GDM1 (cell line): ENCODE measurements at regions not wholly inside any gene's neighbourhood (a gene's known extent, or its start where the extent isn't known, plus 50 kb on each side); places are given as distances from the start of the nearest gene placed in this dataset.

Experiments used
- DNase-seq: peaks from one replicate; lab custom pipeline; 2025; lab: John Stamatoyannopoulos, UW

DNA sequence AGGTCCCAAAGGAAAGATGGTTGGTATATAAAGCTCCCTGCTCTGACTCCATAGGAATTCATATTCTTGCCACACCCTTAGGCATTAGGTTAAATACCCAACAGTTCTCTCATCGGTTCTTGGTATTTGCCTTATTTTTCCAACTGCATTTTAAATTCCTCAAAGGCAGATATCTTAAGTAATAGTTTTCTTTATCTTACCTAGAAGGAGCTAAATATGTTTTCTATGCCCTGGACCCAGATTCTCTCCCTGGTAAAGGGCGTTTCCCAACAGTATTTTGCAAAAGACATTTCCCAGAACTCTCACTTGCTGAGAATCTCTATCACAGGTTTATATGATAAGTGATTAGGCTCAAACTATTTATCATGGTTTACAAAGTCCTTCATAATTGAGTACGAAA lies 158.6 kb upstream of the BDNF start:
- DNase-seq = no peak

DNA sequence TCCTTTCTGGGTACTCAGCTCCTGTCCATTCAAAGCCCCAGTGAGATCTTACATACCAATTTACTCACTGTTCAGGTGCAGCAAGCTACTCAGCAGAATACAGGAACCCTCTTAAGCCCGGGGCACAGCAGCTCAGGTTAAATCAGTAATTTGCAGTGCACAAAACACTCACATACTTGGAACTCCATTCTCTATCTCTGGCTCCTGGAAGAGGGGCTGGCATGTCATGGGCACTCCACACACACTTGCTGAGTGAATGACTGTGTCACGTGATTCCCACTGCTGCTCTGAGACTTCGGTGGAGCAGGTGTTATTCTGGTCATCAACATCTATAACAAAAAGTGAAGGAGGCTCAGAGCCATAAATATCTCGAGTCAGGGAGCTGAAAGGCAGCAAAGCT lies 157.3 kb upstream of the BDNF start:
- no peak for DNase-seq

DNA sequence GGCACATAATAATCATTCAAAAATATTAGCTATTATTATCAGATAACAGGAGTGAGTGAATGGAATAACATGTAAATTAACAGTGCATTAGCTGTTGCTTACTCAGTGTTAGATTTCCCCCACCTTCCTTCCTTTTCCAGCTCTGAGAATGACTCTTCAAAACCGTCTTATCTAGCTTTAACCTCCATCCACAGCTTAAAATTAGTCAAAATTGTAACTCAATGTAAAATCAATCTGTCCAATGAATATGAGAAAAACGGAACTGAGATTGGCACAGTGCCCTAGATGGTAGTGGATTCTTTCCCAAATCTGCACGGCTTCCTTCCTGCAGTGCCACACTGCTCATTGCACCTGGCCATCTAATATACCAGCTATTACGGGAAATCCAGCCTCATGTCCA lies 156.8 kb upstream of the BDNF start:
- no peak for DNase-seq

DNA sequence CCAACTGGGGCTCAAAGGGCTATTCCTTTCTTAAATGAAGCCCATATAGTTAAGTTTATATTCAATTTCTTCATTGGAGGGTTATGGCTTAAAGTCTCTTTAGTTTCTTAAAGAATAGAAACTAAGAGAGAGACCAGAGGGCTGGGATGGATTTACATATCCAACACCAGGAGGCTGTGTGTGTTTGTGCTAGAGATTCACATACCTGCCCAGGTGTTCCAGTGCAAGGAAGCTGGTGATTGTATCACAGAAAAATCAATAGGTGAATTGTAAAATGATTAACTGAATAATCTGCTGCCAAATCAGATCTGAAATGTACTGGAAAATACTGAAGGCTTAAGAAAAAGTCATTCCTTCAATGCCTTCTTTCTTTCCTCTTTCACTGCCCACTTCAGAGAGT lies 148.2 kb upstream of the BDNF start:
- no peak for DNase-seq

DNA sequence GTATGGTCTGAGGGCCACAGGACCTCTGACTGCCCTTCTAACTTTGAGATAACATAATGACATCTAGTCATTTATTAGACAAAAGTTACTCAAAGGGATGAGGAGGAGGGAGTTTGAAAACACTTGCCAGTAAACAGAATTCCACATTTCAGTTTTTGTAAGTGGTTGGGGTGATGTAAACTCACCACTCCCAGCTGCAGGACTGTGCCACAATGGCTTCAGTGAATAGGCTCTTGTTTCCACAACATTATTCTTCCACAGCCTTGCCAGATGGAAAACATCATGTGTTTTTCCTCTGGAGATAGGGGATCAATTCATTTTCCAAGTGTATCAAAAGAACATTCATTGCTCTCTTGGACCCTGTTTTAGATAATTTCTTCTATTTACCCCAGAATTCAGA lies 147.2 kb upstream of the BDNF start:
- DNase-seq = no peak

DNA sequence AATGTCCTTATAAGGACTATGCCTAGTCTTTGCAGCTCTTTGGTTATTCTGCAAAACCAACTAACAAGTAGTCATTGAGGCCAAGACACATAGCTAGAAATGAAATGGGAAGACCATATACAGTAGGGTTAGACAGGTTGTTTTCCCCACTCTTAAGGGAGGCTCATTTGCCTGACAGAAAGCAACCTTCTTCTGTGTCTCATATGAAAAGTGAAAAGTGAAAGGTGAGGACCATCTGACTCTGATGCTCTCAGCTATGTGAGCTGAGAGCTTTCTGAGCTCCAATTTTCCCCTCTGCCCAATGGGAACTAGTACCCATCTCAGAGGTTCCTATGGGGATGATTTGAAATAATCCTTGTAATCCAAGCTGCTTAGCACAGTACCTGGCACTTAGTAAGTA lies 142.0 kb upstream of the BDNF start:
- no peak for DNase-seq

DNA sequence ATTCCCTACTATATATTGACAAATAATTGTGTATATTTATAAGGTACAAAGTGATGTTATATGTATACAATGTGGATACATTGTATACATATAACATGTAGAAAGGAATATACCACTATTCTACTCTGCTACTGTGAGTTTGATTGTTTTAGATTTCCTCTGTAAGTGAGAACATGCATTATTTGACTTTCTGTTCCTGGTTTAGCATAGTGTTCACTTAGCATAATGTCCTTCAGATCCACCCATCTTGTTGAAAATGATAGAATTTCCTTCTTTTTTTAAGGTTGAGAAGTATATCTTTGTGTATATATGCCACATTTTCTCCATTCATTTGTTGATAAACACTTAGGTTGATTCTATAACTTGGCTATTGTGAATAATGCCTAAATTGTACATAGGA lies 140.8 kb upstream of the BDNF start:
- no peak for DNase-seq

DNA sequence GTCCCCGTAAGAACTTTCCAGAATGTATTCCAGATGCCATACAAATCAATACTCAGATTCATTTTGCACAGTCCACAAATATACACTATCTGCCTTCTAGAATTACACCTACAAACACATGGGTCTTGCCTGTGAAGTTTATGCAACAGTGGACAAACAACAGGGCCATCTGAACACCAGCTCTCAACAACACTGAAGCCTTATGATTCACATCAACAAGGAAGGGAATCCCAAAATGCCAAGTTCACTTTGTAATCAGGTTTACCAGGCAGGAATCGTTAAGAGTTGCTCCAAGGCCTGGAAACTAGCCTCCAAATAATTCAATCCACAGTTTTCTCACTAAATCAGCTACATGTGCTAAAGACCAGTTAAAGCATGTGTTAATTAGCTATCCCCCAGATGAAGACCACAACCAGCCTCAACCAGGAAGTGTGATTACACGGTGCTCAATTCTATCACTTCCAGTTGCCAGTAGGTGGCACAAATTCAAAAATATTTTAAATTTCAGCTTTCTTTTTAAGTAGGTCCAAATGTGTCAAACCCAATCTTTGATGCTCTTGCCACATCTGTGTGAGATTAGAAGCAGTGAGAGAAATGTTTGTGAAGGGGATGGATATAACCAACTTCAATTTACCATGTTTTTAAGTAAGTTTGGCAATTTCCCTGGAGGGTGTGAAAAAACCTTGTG lies 139.1 kb upstream of the BDNF start:
- no peak for DNase-seq

DNA sequence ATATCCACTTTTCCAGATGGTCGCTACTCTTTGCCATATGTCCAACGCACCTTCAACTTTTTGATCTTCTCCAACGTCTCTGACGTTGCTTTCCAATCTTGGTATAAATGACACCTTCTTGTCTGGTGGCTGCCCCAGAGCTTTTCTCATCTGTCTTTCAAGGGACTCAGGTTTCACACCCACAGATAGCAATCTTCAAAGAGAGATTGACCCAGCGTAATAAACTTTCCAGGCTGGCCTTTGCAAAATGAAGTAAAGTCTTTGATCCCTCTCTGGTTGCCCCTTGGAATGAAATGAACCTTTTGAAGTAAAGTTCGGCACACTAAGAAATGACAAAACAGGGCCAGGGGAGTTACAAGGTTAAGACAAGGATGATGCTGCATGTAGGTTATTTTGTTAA lies 138.4 kb upstream of the BDNF start:
- no peak for DNase-seq

DNA sequence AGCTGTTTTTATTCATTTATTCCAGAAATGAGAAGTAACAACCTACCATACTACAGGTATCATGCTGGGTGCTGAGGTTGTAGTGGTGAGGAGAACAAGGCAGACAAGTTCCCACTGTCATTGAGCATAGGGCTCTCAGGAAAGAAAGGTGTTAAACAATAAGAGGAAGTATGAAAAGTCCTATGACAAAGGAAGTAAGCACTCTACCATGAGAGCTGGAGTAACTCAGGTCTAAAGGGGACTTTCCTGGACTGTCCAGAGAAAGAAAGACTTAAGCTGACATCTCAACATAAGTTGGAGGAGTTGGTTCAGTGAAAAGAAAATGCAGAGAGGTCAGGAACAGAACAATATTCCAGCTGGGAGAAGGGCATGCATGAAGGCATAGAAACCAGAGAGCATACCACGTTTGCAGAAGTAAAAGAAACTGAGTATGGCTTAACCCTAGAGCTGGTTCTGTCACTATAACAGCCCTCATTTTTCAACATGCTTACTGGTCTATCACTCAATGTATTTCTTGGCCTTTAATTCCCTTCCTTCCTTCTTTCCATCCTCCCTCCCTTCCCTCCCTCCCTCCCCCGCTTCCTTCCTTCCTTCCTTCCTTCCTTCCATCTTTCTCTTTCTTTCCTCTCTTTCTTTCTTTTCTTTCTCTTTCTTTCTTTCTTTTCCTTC lies 137.8 kb upstream of the BDNF start:
- DNase-seq = no peak

DNA sequence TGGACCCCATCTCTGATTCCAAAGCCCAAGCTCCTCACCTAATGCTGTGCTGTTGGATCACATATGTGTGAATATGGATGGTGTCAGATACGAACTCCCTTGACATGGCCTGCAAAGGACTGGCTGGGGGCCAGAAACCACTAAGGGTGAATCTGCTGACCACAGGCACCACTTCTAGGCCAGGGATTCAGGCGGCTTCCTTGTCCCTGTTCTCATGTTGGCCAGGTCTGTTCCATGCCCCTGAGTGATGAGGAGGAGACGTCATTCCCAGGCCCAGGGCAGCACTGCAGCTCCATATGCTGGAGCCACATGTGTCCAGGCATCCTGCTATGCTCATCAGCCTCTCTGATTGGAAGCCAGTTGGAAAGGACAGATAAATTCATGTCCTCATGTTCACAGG lies 130.0 kb upstream of the BDNF start:
- no peak for DNase-seq

DNA sequence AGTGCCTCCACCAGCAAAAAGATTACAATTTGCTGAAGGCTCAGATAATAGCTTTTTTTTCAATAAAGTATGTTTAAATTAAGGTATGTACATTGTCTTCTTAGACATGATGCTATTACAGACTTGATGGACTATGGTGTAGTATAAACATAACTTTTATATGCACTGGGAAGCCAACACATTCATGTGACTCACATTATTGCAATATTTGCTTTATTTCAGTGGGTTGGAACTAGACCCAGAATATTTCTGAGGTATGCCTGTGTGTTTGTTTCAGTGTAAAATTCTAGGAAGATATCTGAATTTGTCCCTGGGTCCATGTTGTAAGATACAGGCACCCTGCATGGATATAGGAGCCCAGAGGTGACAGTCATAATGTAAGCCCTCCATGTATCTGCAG lies 120.0 kb upstream of the BDNF start:
- DNase-seq = no peak

DNA sequence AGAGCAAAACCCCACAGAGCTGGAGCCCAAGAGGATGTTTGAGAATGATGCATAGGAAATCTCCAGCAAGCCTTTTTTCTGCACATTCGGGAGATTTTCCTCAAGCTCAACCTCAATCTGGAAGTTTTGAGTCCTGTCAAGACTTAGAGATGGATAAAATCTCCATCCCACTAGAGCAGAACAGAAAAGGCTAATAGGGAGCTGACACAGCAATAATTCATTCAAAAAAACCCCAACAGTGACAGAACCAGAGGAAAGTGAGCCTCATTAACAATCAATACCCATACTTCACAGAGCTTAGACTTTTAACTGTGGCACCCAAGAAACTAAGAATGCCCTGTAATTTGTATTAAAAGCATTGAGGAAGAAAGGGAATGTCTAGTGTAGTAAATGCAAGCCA lies 115.9 kb upstream of the BDNF start:
- no peak for DNase-seq

DNA sequence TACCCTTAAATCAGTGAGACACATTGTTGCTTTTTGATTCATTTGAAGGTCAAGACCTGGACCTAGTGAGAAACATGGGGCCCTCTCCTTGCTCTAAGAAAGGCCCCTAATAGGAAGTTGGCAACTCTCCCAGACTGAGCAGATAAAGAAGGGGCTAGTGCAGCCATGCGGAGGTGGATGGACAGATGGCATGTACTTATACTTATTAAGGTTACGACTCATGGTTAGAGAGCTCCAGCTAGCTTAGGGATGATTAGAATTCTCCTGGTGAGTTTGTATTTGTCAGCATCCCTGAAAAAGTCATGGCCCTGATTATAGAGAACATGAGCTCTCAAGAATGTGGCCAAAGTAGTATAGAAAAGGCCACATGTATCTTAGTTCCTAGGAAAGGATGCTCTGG lies 112.1 kb upstream of the BDNF start:
- no peak for DNase-seq

DNA sequence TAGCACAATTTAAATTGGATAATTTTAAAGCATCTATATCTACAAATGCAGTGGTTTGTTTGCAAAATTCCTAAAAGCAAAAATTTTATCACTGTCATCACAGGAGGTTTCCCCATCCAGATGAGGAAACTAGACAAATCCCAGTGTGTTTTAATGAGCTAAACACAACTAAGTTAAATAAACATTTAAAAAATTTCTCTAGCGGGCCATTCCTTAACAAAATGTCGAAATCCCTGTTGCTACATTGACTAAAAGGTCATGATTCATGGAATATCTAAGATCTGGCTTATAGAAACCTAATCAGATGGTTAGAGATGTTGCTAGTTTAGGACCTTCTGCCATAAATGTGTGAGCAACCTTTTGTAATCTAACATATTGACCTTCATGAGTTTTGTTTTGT lies 107.3 kb upstream of the BDNF start:
- DNase-seq = no peak

DNA sequence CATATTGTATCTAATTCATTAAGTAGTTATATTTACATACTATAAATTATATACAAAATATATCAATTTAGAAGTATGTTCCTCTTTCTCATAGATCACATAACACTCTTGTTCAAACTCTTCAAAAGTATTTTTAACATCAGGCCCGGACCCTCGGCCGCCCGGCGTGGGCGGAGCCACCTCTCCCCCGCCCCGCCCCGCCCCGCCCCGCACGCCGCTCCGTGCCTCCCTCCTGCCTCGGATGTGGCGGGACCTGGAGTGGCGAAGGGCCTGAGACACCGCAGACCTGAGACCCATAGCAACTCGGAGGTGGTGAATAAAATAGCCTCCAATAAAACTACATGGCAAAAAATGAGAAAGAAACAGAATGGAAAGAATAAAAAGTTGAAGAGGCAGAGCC lies 105.9 kb upstream of the BDNF start:
- no peak for DNase-seq

DNA sequence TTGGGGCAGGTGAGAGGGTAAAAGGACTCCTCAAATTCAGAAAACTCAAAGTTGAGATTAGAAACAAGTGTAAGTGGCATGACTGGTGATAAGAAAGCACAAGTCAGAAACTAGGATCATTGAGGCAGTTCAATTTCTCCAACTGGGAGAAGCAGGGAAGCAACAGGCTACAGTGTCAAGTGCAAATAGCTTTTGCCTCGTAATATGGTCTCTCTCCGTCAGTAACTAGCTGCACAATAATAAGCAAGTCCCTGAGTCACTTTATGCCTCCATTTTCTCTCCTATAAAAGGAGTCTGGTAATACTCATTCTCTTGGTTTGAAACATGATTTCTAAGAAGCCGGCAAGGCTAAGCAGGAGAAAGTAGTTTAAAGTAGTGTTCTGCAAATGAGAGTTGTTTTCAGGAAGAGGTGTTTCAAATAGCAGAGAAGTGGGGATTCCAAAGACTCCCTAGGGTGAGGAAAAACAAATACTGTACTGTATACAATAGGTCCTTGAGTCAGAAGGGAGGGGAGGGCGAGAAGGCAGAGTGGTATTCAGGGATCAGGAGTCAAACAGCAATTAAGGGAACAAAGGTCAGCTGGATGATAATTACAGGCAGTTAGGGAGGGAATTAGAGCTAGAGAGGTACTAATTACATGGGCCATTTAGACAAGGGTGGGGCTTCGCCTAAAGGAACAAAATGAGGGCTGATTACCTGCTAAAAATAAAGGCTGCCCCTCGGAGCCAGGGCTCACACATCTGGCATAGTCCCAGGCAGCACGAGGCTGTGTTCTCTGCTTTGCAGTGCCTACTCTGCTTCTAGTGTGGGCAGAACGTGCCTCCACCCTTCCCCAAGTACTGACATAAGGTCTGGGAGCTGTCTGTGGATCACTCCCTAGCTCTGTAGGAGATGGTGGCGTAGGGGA lies 96.0 kb upstream of the BDNF start:
- no peak for DNase-seq

DNA sequence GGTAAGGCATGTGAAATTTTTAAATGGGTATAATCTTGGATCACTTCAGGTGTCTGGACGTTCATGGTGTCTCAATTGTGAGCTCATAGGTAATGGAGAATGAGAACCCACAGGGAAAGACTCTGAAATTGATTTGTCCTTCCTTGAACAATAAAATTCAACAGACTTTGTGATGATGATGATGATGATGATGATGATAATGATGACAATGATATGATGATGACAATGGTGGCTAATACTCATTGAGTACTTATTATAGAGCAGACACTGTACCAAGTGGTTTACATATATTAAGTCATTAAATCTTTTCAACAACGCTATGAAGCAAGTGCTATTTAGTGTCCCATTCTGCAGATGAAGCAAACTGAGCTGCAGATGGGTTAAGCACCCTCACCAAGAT lies 86.6 kb upstream of the BDNF start:
- DNase-seq = no peak

DNA sequence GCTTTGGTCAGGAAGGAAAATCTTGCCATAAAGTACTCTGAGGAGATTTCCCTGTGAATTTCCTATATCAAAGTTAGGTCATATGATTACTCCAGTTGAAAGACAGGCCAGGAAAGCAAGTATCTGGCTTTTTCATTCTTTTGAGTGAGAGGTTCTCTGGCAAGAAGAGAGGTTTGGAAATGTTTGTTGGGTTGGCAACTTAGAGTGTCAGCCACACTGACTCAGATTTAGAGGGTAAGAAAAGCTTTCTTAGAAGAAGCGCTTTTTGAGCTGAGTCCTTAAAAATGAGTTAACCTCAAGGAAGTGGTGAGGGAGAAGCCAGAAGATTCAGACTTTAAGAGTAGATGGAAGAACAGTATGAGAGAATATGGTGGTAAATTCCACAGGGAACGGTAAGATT lies 86.1 kb upstream of the BDNF start:
- DNase-seq = no peak

DNA sequence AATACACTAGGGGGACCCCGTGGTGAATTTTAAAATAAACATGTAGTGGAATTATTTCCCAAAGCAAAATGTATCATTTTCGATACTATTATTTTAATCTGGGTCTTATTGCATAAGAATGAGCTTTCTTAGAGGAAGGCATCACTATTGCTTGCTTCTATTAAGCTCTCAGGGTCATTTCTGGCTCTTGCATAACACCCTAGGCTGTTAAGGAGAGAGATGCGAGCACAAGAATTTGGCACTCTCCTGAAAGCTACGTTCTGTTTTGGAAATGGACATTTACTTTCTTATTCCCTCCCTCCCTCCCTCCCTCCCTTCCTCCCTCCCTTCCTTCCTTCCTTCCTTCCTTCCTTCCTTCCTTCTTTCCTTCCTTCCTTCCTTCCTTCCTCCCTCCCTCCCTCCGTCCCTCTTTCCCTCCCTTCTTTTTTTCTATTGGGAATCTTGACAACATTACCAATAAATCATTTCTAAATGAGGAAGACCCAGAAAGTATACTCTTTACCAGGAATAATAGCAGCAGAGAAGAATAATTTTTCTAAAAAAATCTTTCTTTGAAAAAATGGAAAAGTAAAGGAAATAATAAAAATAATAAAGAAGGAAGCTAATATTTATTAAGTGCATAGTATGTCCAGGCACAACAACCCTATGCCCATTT lies 83.6 kb upstream of the BDNF start:
- no peak for DNase-seq

DNA sequence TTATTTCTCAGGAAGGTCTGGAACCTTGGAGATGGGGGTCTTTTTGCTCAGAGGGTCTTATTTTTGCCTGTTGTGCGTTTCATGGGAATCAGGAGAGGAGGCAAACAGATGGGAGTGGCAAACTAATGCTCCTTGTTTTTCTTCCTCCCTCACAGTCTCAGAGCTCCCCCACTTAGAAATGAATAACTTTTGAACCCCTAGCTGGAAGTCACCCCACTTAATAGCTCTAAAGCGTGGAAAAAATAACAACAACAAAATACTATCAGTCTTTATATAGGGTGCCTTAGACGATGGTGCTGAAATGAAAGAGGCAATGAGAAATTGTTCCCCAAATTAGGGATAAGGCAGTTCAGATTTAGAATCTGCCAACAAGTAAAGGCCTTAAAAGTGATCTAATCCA lies 76.8 kb upstream of the BDNF start:
- DNase-seq = no peak

DNA sequence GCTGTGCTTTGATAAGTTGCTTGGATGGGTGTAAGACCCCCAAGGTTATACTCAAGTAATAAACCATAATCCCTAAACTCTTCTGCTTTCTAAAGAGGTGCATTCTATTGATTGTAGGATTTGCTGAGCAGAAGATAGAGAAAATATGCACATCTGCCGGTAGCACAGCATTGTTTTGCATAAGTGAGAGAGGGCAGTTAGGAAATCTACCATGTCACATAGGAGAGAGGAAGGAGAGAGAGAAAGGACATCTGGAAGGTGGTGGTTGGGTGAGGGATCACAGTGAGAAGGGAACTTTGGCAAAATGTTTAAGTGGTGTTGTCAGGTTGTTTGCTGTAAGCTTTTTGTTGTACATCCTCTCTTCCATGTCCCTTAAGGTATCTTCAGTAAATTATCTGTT lies 73.6 kb upstream of the BDNF start:
- no peak for DNase-seq

DNA sequence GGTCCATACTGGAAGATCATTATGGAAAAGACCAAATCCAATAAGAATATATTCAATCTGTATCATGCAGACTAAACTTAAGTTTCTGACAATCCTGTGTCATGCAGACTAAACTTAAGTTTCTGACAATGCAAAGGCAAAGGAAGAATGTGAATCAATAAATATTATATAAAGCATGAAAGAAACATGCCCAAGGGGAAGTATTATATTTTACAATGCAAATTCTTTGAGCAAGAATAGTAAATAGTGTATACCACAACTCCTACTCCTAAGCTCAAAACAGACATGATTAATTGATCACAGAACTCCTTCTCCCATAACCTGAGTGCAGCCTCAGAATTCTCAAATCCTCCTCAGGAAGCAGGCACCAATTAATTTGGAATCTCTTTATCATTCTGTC lies 71.3 kb upstream of the BDNF start:
- DNase-seq = no peak
